ENCODE measurements at regions not wholly inside any gene's neighbourhood (a gene's known extent, or its start where the extent isn't known, plus 50 kb on each side); places are given as distances from the start of the nearest gene placed in this dataset.
A peak's percentile ranks its signal among the peaks of the same experiment; 100 is the strongest.

DNA sequence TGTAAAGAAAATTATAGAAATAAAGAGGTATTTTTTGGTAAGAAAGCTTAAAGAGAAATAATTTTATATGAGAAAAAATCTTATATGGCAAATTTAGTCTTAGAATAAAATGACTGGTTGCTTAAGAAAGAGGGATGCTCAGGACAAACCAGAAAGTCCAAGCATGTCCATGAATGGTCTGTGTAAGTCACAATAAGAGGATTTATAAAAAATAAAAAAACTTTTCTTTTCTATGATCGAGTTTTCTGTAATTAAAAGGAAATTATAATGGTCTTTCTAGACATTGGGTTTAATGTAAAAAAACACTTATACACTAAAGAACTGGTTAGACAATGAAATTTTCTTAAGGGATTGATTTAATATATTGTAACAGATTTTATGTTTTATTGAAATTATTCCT is 819.6 kb downstream of the TBC1D22A start:
- DNase-seq: no peak

DNA sequence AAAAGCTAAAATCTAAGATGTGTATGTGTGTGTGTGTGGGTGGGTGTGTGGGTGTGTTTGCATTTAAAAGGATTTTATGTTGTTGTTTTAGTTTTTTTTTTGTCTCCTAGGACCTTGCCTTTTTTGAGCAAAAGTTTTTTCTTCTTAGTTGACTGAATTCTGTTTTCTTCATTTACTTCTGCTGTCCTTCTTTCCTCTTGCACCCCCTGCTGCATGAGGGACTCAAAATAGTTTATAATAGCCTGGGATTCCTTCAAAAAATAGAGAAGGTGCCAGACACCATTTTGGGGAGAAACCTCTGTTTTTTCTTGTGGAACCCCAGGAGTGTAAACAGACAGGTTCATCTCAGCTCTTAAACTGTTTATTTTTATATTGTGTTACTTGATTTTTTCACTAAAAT is 817.7 kb downstream of the TBC1D22A start:
- no peak for DNase-seq

DNA sequence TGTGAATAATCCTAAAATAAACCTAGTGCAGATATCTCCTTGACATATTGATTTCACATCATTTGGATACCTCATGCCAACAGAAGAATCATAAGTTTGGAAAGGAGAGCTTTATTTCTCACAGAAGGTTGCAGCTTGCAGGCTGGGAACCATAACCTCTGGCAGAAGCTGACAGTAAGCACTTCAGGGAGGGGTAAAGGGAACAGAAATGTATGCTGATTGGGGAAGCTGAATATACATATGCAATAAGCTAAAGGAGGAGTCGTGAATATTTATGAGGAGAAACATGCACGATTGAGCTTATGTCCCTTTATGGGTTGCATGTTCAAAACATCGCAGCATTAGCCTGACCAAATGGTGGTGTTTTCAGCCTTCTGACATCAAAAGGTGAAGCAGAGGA is 814.5 kb downstream of the TBC1D22A start:
- DNase-seq: no peak

DNA sequence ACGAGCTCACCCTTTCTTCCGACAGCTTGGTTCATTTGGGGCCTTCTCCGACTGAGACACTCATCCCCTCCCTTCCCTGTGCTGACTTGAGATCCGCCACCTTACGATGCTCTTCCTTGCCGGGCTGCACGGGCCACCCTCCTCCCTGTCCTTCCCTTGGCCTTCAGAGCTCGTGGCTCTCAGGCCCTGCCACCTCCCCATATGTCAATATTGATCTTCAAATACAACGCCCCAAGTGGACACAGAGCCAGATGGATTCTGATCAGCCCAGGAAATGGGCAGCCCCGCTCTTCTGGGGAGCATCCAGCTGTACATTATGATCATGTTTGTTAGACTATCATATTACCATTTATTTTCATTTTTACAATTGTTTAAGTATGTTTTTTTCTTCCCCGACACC is 812.8 kb downstream of the TBC1D22A start:
- DNase-seq: no peak

DNA sequence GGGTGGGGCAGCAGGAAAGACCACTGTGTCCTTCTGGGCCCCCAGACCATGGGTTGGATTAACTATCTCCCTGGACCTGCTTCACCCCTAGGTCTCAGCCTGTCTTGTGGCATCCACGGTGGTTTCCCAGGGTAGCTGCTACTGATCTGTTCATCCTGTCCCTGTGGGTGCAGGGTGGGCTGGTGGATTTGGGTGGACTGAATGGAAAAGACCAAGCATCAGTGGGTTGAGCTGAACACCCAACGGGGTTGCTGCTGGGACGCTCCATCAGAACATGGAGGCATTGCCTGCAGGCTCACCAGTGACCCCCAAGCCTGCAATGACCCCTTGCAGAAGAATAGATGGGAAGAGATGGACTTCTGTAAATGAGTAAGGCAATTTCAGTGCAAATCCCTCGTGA is 812.1 kb downstream of the TBC1D22A start:
- no peak for DNase-seq

DNA sequence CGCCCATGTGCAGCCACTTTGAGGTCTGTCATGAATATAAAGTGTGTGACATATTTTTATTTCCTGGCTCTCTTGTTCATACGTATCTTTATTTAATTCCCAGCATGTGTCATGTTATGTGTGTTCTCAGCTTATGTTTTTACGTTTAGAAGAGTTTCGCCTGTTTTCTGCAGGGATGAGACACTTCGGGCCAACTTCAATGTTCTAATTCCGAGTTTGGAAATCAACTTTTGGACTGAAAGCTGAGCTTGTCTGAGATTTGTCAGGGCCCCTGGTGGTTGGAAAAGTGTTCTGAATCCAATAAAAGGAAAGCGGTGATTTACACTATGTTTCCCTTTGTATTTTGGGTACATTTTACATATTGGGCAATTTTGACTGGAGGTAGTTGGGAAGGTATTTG is 810.7 kb downstream of the TBC1D22A start:
- no peak for DNase-seq

DNA sequence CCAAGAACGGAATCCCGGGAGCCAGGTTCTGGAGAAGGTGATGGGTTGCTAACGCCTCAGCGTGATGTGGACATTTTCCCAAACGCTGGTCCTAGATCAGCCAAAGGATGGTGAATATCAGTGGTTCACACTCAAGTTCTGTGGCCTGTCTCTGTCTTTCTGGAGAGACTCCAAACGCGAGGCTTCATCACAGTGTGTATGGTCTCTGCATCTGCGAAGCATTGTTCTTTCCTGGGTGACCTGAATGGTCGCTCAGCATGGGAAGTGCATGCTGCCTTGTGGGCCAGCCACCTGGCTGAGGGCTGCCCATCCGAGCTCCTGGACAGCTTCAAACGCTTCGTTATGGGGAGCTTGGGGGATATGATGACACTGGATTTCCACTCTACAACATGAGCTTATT is 810.0 kb downstream of the TBC1D22A start:
- DNase-seq: no peak

DNA sequence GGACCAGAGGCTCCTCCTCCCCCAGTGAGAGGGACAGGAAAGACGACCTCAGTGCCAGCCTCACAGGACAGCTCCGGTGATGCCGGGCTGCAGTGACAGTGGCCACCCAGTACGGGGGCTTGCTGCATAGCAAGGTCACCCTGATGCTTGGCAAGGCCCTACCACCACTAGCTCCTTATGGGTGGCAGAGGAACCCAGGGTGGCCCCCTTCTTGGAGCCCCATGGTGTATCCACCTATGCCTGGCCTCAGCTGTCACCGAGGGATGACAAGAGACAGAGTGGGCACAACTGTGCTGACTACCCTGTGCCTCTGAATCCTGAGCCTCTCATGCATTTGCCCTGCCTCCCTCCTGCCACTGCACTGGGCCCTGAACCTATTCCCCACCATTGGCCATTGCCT is 809.2 kb downstream of the TBC1D22A start:
- DNase-seq: no peak

DNA sequence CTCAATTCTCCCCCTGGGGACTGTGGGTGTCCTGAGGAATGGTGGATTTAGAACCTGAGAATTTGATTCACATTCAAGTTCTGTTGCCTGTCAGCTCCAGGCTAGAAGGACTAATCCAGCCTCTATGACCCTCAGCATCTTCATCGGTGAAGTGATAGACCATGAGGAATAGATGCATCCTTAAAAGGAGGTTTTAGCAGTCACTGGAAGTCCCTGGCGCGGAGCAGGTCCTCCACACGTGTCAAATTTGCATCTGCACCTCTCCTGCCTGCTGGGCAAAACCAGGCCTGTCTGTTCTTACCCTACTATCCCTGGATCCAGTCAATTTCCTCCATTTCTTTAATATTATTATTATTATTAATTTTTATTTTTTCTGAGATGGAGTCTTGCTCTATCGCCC is 808.4 kb downstream of the TBC1D22A start:
- no peak for DNase-seq

DNA sequence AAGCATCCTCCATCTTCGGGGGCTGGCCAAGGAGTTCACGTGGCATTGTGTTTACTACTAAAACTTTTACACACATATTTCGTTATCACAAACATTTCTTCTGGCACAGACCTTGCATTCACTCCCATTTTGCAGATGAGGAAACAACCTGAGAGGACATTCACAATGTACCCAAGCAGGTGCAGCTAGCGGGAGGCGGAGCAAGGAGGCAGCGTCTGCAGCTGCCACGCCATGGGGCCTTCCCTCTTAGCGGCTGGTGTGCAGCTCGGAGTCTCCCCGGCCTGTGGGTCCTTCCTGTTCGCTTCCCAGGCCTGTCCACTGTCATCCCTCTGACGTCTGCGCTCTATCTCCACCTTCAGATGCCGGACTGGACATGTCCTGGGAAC is 807.8 kb downstream of the TBC1D22A start:
- DNase-seq: no peak

DNA sequence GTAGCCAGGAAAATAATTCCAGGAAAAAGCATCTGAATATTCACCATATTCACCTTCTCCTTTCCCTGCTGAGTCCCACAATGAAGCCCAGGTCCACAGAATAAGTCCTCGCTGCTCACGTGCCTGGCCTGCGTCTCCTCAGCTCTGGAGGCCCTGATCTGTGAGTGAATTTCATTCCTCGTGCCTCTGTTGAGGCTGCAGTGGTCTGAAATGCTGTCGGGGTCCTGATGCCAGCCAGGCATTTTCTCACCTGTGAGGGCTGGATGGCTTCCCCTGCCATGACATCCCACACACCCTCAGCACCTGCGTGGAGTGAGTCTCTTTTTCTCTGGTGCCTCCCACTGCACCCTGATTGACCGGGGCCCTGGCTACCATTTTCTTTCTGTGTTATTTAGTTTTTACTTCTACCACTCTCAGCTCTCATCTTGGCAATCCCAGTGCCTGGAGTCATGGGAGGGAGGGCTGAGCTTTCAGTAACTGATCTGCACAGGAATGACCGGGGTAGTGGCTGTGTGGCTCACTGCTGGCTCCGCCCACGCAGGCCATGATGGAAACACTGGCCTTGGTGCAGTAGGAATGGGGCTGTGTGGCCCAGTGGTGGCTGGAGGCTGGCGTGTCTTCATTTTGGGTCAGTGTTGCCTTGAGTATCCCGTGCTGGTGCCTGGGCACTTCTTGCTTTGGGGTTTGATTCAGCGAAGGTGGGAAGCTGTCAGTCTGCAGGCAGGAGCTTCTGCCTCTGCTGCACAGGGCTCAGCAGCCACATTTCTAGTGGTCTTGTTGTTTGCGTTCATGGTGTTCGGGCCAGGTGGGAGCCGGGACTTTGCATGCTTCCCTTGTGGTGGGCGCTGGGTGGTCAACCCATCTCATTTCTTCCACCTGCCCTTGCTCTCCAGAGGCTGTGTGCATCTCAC is 807.2 kb downstream of the TBC1D22A start:
- no peak for DNase-seq

DNA sequence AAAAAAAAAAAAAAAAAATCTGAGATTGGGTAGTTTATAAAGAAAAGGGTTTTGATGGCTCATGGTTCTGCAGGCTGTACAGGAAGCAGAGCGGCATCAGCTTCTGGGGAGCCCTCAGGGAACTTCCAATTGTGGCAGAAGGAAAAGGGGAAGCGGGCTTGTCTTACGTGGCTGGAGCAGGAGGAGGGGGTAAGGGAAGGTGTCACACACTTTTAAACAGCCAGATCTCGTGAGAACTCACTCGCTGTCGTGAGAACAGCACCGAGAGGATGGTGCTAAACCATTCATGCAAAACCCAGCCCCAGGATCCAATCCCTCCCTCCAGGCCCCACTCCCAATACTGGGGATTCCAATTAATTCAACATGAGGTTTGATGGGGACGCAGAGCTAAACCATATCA is 806.2 kb downstream of the TBC1D22A start:
- DNase-seq: no peak

DNA sequence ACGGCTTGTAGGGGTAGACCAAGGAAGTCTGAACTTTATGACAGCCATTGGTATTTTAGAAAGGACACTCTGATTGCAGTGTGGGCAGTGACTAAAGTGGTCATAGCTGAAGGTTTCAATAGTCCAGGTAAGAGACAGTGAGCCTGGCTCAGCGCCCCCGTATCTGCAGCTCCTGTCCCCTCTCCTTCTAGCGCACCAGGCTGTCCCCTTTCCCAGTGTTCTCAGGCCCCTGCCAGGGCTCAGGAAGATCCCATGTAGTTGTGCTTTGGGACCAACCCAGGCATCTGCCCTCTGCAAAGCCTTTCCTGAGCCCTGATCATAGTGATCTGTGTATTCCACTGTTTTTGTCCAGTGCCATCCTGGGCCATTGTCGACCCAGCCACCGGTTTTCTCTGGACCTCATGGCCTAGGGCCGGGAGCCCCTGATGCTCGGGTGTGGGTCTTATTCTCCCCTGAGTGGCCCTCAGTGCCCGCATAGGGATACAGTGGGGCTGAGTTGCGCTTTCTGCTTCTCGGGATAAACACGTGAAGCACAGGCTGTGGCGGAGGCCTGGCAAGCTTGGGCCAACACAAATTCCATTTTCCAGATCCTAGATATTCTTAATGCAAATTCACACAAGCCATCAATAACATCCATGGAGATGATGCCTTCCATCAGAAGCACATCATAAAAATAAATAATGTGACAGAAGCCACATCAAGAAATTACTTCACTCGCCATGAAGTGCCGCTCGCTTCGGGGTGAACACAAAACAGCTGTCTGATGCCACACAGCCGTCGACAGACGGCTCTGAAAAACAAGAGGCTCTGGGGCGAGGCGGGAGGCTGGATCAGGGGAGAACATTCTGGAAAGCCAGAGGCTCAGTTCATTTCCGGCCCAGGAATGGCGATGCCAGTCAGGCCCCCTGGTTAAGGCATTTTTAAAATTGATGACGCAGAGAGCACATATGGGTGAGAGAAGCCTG is 805.0 kb downstream of the TBC1D22A start:
- DNase-seq: no peak

DNA sequence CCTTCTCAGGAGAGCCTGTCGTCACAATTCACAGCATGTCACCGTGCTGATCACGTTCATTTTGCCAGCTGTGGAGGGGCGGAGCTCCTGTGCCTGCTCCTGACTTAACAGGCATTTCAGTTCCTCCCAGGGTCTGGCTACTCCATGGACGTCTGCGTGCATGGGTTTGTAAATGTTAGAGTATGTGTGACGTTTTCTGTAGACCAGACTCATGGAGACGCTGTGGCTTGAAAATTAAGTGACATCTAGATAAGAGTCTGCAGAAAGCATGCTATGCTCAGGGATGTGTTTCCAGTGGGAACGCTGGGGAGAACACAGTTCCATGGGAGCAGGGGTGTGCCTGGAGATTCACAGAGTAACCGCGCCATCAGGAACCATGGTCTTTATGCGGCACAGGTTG is 804.0 kb downstream of the TBC1D22A start:
- no peak for DNase-seq

DNA sequence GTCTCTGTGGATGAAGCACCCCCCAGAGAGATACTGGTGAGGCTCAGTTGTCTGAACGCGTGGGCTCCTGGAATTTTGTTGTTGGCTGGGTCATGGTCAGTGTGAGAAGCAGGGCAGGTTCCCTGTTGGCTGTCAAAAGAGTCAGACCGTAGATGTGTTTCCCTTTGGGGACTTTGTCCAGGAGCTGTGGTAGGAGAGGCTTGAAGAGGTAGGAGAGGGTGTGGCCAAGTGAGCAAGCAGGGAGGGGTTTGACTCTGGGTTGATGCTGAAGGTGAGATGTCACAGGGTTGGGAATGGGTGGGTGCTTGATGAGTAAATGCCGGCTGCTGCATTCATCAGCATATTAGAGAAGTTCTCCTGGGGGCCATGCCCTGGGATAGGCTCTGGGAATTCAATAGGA is 803.2 kb downstream of the TBC1D22A start:
- DNase-seq: no peak

DNA sequence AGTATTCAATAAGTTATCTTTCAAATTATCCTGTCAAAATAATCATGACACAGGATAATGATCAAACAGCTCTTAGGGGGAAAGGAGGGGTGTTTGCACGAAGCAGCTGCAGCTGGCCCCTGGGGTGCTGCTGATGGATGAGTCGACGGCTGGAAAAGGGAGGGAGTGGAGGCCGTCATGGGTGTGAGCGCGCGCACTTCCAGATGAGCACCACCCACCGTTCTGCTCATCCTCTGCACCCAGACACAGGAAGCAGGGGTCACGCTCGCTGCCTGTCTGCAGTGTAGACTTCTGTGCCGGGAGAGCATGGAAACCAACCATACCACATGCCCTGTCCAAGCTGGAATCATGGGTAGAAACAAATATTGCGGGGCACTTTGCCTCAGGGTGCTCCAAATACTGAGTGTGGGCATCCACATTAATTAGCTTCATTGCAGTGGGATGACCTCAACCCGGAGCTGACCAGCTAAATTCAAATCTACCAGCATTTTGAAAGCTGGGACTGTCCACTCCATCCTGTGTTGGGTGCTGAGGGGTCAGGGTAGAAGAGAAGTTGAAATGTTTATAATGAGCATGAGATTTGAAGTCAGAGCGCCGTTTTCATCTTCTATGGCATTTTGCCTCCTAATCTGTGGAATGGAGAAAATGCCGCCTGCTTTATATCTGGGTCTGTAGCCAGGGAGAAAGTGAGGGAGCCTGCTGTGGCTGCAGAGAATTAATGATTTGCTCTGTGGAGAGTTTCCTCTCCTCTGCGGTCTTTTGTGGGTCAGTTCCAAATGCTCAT is 802.4 kb downstream of the TBC1D22A start:
- DNase-seq: peak in 1 of 2 experiments; percentile 11

DNA sequence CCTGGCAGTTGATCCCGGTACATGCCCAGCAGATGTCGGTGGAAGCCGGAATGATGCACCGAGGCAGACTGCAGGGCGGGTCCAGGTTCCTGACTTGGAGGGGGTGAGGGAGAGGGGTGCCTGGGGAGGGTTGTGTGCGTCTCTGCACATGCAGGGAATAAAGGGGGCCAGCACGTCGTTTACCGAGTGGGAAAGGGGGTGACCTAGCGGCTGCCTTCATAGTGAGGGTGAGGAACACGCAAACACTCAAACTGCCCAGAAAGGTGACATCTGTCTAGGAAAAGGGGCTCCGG is 801.7 kb downstream of the TBC1D22A start:
- no peak for DNase-seq

DNA sequence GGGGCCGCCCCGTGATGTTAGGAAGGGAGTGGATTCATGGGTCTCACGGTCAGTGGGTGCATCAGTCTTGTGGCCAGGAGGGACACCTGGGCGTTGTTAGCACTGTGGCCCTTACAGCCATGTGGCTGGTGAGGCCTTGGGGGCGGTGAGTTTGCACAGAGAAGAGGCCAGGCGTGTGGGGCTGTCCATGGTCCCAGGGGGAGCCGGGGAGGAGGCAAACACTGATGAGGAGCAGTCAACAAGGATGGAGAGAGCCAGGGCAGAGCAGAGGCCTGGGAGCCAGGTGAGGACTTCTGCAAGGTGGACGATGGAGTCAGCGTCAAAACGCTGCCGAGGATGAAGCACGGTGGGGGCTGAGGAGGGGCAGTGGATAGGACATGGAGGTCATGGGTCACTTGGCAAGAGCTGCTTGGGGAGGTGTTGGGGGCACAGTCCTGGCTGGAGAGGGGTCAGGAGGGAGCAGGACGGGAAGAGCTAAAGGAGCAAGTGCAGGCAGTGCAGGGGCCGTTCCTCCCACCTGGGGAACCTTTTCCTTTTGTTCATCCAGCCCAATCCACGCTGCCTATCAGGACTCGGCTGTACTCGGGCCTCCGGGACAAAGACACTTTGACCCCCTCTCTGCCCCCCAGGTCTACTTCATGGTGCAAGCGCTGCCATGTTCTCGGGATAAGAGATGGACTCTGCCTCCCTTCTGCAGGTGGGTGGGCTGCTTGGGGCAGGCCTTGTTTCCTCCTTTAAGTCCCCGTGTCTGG is 801.1 kb downstream of the TBC1D22A start:
- no peak for DNase-seq

DNA sequence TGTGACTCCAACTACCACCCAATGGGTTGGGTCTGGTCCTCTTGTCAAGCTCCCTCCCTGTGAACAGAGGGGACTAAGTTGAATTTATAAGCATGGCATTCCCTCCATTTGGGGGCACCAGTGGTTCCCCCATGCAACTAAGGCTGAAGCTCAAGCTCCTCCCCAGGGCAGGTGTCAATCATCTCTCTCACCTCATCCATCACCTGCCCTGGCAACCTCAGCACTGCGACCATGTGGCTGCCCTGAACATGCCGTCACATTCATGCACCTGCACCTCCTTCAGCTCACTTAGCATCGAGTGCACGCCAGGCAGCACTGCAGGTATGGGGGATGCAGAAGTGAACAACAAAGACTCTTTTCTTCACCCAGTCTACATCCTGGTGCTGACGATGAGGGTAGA is 799.3 kb downstream of the TBC1D22A start:
- DNase-seq: no peak

DNA sequence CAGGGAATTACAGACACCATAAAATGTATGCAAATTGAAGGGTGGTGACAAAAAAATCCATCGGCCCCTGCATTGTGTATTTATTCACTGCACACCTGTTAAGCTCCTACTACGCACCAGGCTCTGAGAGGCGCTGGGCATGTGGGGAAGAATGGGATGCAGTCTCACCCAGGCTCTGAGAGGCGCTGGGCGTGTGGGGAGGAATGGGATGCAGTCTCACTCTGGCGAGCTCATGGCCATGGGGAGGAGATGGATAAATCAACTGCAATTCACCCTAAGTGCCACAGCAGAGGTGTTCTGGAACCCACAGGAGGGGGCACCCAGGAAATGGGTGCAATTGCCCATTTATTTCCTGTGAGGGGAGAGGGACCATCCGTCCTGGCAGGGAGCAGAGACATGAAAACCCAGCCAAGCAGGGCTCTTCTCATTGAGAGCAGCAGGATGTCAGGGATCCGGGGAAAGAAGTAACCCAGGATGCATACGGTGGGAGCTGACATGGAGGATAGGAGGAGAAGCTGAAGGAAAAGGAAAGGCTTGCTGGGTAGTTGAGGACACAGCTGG is 798.7 kb downstream of the TBC1D22A start:
- no peak for DNase-seq

DNA sequence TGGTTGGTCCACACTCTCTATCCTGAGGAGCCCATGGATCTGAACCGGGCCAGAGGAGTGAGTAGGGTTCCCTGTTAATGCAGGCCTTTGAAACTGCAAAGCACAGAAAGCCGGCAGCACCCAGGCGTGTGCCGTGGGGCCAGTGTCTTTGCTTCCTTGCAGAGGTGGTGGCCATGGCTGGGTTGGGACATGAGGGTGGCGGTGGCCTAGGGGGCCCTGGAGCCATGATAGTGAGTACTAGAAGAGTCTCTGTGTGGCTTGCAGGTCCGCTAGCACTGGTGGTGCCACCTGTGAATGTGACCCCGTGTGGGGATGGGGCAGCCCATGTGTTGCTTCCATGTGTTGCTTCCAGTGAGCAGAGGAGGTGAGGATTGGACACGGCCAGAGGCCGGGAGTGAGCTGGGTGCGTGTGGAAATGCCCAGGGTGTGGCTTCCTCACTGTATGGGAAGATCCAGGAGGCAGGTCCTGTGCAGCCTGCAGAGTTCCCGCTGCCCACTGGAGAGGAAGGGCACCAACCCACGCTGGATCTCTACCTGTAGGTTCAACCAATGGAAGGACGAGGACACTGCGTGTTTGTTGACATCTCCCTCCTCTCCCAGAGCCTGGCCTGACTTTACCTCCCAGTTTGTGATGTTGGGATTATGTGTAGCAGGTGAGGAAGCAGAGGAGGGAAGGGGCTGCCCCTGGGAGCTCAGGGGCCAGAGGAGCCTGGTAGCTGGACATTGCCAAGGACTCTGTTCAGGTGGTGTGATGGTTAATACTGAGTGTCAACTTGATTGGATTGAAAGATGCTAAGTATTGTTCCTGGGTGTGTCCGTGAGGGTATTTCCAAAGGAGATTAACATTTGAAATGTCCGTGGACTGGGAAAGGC is 796.6 kb downstream of the TBC1D22A start:
- no peak for DNase-seq

Data from NCI-H1930 (cell line).